SK-N-SH (cell line): ENCODE measurements at regions not wholly inside any gene's neighbourhood (a gene's known extent, or its start where the extent isn't known, plus 50 kb on each side); places are given as distances from the start of the nearest gene placed in this dataset.

Experiments
- CTCF ChIA-PET: fragments of 300-600, 350-600 bp; formaldehyde crosslinking; extraction: SDS; loops from one replicate; lab custom pipeline; 2021; lab: Yijun Ruan, JAX
- POLR2A ChIA-PET: fragments of 350-600 bp; sonication (Branson Sonifier 250); formaldehyde crosslinking; extraction: SDS; loops from one replicate; lab custom pipeline; 2020; ENCODE audit warnings: antibody characterized with exemption, inconsistent platforms; lab: Yijun Ruan, JAX
- DNase-seq: peaks from one replicate; pipeline ENCODE4 v3.0.0; 2012
- H2AFZ ChIP-seq: fragments of 200-600 bp; sonication (generic); 2 replicates; pipeline ENCODE4 v1.8.1; 2016; ENCODE audit warnings: antibody characterized with exemption, mild to moderate bottlenecking, low read depth
- H3F3A ChIP-seq: fragments of 200-600 bp; sonication (generic); replicated peaks from 2 replicates; pipeline ENCODE3; 2016; ENCODE audit warnings: antibody characterized with exemption, mild to moderate bottlenecking; ENCODE audit not compliant: insufficient read depth
- H3K27ac ChIP-seq, 2 experiments: fragments of 200-500 bp in 1 of 2; fragments of 200-600 bp in 1 of 2; sonication (Bioruptor generic) in 1 of 2; sonication (generic), shearing (Covaris generic) in 1 of 2; 2 replicates each; pipeline versions ENCODE4 v1.5.1 to v1.6.1; 2014 to 2016; ENCODE audit warnings: low read depth in 2 of 2, inconsistent platforms in 1 of 2, low read length in 1 of 2, mild to moderate bottlenecking in 1 of 2, mixed read lengths in 1 of 2
- H3K27me3 ChIP-seq: fragments of 200-600 bp; sonication (generic), shearing (Covaris generic); 2 replicates; pipeline ENCODE4 v1.6.1; 2016; ENCODE audit warnings: mixed run types; ENCODE audit not compliant: insufficient read depth
- H3K36me3 ChIP-seq, 2 experiments: fragments of 200-500 bp in 1 of 2; fragments of 200-600 bp in 1 of 2; sonication (Bioruptor generic) in 1 of 2; sonication (generic) in 1 of 2; replicated peaks in 1 of 2; 2 replicates each; pipeline versions ENCODE3 to v1.5.1; 2014 to 2016; ENCODE audit warnings: low read length in 1 of 2, mild to moderate bottlenecking in 1 of 2; ENCODE audit not compliant: insufficient read depth in 2 of 2, control insufficient read depth in 1 of 2
- H3K4me1 ChIP-seq, 2 experiments: fragments of 200-500 bp in 1 of 2; fragments of 200-600 bp in 1 of 2; sonication (Bioruptor generic) in 1 of 2; sonication (generic), shearing (Covaris generic) in 1 of 2; 2 replicates each; pipeline versions ENCODE4 v1.5.1 to v1.6.1; 2014 to 2016; ENCODE audit warnings: low read depth in 1 of 2, low read length in 1 of 2, mixed run types in 1 of 2; ENCODE audit not compliant: insufficient read depth in 2 of 2, control insufficient read depth in 1 of 2
- H3K4me2 ChIP-seq: fragments of 200-600 bp; sonication (generic), shearing (Covaris generic); 2 replicates; pipeline ENCODE4 v1.6.1; 2017; ENCODE audit warnings: mixed run types
- H3K4me3 ChIP-seq, 2 experiments: fragments of 200-500 bp in 1 of 2; fragments of 200-600 bp in 1 of 2; sonication (Bioruptor generic) in 1 of 2; sonication (generic), shearing (Covaris generic) in 1 of 2; 2 replicates each; pipeline versions ENCODE4 v1.5.1 to v1.8.1; 2014 to 2016; ENCODE audit warnings: low read depth in 2 of 2, inconsistent platforms in 1 of 2, low read length in 1 of 2, mild to moderate bottlenecking in 1 of 2, mixed read lengths in 1 of 2, moderate library complexity in 1 of 2
- H3K79me2 ChIP-seq: fragments of 200-600 bp; sonication (generic); 2 replicates; pipeline ENCODE4 v1.8.1; 2017; ENCODE audit warnings: mild to moderate bottlenecking; ENCODE audit not compliant: insufficient read depth
- H3K9ac ChIP-seq: fragments of 200-600 bp; sonication (generic); 2 replicates; pipeline ENCODE4 v1.6.1; 2017; ENCODE audit warnings: mixed run types
- H3K9me2 ChIP-seq: fragments of 200-600 bp; sonication (generic); 2 replicates; pipeline ENCODE4 v1.6.1; 2017; ENCODE audit warnings: mixed run types
- H3K9me3 ChIP-seq: fragments of 200-600 bp; sonication (generic); 2 replicates; pipeline ENCODE4 v1.6.1; 2017; ENCODE audit warnings: mixed run types, mild to moderate bottlenecking, moderate library complexity
- H4K20me1 ChIP-seq: fragments of 200-600 bp; sonication (generic); 2 replicates; pipeline ENCODE4 v1.6.1; 2017; ENCODE audit warnings: mild to moderate bottlenecking, mixed run types; ENCODE audit not compliant: insufficient read depth
- ELF1 ChIP-seq: IDR thresholded peaks from 2 replicates; pipeline ENCODE4 v1.4.0; 2012
- EZH2phosphoT487 ChIP-seq: fragments of 200-600 bp; sonication (generic); IDR thresholded peaks from 2 replicates; pipeline ENCODE4 v1.6.1; 2017; ENCODE audit warnings: low read depth, mixed run types, mild to moderate bottlenecking, antibody characterized with exemption, moderate library complexity, borderline replicate concordance
- FOXJ3 ChIP-seq: sonication (generic); formaldehyde crosslinking; IDR thresholded peaks from 2 replicates; pipeline ENCODE4 v1.5.1; 2020; ENCODE audit warnings: mild to moderate bottlenecking, missing genetic modification reagents
- JUND ChIP-seq: IDR thresholded peaks from 2 replicates; pipeline ENCODE4 v1.4.0; 2012
- MEF2A ChIP-seq: IDR thresholded peaks from 2 replicates; pipeline ENCODE4 v1.4.0; 2012; ENCODE audit warnings: low read depth, borderline replicate concordance
- NFIC ChIP-seq: IDR thresholded peaks from 2 replicates; pipeline ENCODE4 v1.4.0; 2012; ENCODE audit warnings: borderline replicate concordance
- POLR2AphosphoS5 ChIP-seq: IDR thresholded peaks from 2 replicates; pipeline ENCODE4 v1.6.1; 2012; ENCODE audit warnings: low read depth, low read length
- RAD21 ChIP-seq: IDR thresholded peaks from 2 replicates; pipeline ENCODE4 v1.6.1; 2012; ENCODE audit warnings: mild to moderate bottlenecking, low read length
- RCOR1 ChIP-seq: fragments of 150-350 bp; IDR thresholded peaks from 2 replicates; pipeline ENCODE4 v1.6.1; 2017; ENCODE audit warnings: antibody characterized with exemption, low read length
- RFX5 ChIP-seq: IDR thresholded peaks from 2 replicates; pipeline ENCODE4 v1.6.1; 2012; ENCODE audit warnings: mild to moderate bottlenecking, improper control_type of control experiment, low read length
- SIN3A ChIP-seq: IDR thresholded peaks from 2 replicates; pipeline ENCODE4 v1.6.1; 2012; ENCODE audit warnings: low read depth, mild to moderate bottlenecking, low read length, moderate library complexity, borderline replicate concordance
- SMC3 ChIP-seq: IDR thresholded peaks from 2 replicates; pipeline ENCODE4 v1.6.1; 2012; ENCODE audit warnings: low read depth, low read length, improper control_type of control experiment
- TCF12 ChIP-seq: IDR thresholded peaks from 2 replicates; pipeline ENCODE4 v1.4.0; 2012
- TEAD4 ChIP-seq: IDR thresholded peaks from 2 replicates; pipeline ENCODE4 v1.4.0; 2012; ENCODE audit warnings: mild to moderate bottlenecking, borderline replicate concordance; ENCODE audit not compliant: insufficient read depth
- YY1 ChIP-seq: IDR thresholded peaks from 2 replicates; pipeline ENCODE4 v1.4.0; 2012; ENCODE audit warnings: low read depth, mild to moderate bottlenecking
- WGBS: methylation state at CpG from one replicate; pipeline ENCODE4 v1.1.6; 2017; ENCODE audit warnings: low lambda C conversion rate; 5-methylcytosine and 5-hydroxymethylcytosine counted together
- TF ChIP-seq, protein P1 (sequence below): IDR thresholded peaks from 2 replicates; pipeline ENCODE4 v1.4.0; 2012; ENCODE audit warnings: low read depth, borderline replicate concordance
- TF ChIP-seq, protein P2 (sequence below): fragments of 150-350 bp; IDR thresholded peaks from 2 replicates; pipeline ENCODE4 v1.6.1; 2016; ENCODE audit warnings: mild to moderate bottlenecking, low read depth, low read length
- TF ChIP-seq, protein P3 (sequence below): IDR thresholded peaks from 2 replicates; pipeline ENCODE4; 2012

DNA sequence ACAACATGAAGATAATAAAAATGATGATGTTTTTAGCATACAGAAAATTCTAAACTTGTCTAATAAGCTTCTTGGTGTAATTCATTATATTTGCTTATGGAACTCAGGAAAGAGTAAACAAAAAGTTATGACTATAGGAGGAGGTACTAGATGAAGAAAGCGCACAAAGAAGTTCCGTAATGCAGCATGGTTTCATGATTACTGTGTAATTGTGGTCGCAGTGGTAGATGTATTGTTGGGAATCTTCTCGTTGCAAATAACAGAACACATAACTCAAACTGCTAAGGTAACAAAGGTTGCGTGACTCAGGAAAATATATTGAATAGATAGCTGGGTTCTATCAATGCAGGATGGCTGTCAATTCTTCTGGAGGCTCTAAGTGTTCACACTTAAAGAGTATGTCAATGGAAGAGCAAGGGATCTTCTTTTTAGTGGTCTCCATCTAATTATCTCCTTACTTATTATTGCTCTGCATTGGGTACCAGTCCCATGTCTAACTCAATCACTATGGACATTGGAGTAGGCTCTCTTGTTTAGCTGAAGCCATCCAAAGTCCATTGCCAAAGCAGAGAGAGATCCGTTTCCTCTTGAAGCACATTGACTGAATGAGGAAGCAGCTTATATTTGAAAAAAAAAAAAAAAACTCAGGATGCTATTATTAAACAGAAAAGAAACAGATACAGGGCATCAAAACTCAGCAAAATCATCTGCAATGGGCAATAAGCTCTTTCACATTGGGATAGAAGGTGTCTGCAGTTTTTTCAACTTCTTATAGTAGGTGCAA lies 283.4 kb upstream of the ATP2B1 start (continued):
- TF ChIP-seq RAD21 = no peak
- no peak for TF ChIP-seq FOXJ3 (CRISPR knock-in tag)
- no peak for TF ChIP-seq YY1
- TF ChIP-seq TCF12 = no peak
- TF ChIP-seq JUND = no peak
- TF ChIP-seq ELF1 = no peak
- TF ChIP-seq, protein P1, sequence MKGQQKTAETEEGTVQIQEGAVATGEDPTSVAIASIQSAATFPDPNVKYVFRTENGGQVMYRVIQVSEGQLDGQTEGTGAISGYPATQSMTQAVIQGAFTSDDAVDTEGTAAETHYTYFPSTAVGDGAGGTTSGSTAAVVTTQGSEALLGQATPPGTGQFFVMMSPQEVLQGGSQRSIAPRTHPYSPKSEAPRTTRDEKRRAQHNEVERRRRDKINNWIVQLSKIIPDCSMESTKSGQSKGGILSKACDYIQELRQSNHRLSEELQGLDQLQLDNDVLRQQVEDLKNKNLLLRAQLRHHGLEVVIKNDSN = no peak
- TF ChIP-seq RCOR1 = no peak
- no peak for TF ChIP-seq SIN3A

DNA sequence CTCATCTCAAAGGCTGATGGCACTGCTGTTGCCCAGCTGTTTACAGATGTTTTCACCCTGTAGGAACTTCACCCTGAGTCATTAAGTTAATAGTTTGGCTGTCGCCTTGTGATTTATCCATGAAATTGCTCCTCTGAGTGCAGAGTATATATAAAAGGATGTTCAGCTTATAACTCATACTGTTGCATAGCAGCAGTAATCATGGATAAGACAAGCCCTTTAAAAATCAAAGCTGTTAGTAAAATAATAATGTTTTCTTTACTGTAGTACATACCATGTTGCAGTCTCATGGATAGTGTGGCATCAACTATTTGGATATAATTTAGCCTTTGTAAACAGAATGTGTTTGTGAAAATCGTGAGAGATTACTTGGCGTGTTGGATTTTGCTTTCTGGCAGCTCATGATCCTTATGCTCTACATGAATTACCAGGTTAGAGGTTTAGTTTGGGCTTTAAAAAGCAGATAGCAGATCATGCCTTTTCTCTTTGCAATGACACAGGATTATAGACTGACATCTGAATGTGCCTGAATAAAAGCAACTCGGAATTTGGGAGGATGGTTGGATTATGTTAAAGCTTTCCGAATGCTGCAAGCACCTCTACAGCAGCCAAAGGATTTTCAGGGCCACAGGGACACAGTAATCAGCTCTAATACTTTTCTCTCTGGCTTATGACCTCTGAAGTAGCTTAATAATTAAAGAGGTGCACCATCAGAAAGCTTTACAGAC lies 279.7 kb upstream of the ATP2B1 start:
- H3K9me2 ChIP-seq = no peaks in the 10 kb centered on the region
- no peaks in the 10 kb centered on the region for H3K27me3 ChIP-seq
- H3K9me3 ChIP-seq = no peaks in the 10 kb centered on the region
- no peak overlapping the region for H3K4me3 ChIP-seq
- ChIA-PET CTCF (no interaction called here), POLR2A (no interaction called here)
- H4K20me1 ChIP-seq = no peaks in the 10 kb centered on the region
- no peaks in the 10 kb centered on the region for H3F3A ChIP-seq
- no peaks in the 10 kb centered on the region for H3K36me3 ChIP-seq
- no peak overlapping the region for H3K4me2 ChIP-seq
- TF ChIP-seq, protein P2, sequence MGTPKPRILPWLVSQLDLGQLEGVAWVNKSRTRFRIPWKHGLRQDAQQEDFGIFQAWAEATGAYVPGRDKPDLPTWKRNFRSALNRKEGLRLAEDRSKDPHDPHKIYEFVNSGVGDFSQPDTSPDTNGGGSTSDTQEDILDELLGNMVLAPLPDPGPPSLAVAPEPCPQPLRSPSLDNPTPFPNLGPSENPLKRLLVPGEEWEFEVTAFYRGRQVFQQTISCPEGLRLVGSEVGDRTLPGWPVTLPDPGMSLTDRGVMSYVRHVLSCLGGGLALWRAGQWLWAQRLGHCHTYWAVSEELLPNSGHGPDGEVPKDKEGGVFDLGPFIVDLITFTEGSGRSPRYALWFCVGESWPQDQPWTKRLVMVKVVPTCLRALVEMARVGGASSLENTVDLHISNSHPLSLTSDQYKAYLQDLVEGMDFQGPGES = no peak
- no peak for TF ChIP-seq POLR2AphosphoS5
- no peak for TF ChIP-seq NFIC
- TF ChIP-seq, protein P1 = no peak
- no peak for TF ChIP-seq MEF2A
- no peak for TF ChIP-seq EZH2phosphoT487
- no peak for TF ChIP-seq SIN3A
- TF ChIP-seq RFX5 = no peak
- TF ChIP-seq, protein P3, sequence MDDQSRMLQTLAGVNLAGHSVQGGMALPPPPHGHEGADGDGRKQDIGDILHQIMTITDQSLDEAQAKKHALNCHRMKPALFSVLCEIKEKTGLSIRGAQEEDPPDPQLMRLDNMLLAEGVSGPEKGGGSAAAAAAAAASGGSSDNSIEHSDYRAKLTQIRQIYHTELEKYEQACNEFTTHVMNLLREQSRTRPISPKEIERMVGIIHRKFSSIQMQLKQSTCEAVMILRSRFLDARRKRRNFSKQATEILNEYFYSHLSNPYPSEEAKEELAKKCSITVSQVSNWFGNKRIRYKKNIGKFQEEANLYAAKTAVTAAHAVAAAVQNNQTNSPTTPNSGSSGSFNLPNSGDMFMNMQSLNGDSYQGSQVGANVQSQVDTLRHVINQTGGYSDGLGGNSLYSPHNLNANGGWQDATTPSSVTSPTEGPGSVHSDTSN = no peak
- no peak for TF ChIP-seq TEAD4
- no peak for TF ChIP-seq SMC3
- no peaks in the 10 kb centered on the region; a peak in 1 of 4 replicates for H3K4me1 ChIP-seq
- no peak for DNase-seq
- H2AFZ ChIP-seq = no peak overlapping the region
- no peak overlapping the region for H3K27ac ChIP-seq
- 86% methylated on average over 5 of the region's 5 CpGs for WGBS
- no peaks in the 10 kb centered on the region for H3K79me2 ChIP-seq
- H3K9ac ChIP-seq = no peak overlapping the region
